Fibroblast of lung (primary cell): ENCODE measurements at regions not wholly inside any gene's neighbourhood (a gene's known extent, or its start where the extent isn't known, plus 50 kb on each side); places are given as distances from the start of the nearest gene placed in this dataset.

Experiments used
- EZH2 ChIP-seq: IDR thresholded peaks from 2 replicates; pipeline ENCODE4 v1.5.1; 2012; ENCODE audit warnings: low read length, control low read depth, mild to moderate bottlenecking; ENCODE audit errors: missing control alignments
- TF ChIP-seq, protein P1 (sequence below), 2 donors: IDR thresholded peaks in 1 of 2; conservative IDR thresholded peaks in 1 of 2; 1 replicate in 1 of 2; 2 replicates in 1 of 2; pipeline ENCODE4 v1.5.1; 2011 to 2012; ENCODE audit warnings: low read length in 2 of 2, control low read depth in 1 of 2, inconsistent platforms in 1 of 2, low read depth in 1 of 2, mild to moderate bottlenecking in 1 of 2

DNA sequence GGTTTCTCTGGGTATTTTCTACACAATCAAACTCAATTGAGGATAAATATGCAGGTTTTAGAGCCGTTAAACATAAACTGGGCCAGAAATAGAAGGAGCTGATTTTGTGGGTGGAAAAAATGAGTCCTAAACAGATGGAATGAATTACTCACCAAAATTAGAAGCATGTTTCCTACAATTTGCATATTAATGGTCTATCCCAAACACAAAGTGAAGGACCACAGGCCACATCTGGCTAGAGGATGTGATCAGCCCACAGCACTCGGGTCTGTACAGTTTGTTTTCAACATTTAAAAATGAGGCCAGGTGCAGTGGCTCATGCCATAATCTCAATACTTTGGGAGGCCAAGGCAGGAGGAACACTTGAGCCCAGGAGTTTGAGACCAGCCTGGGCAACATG, 296.3 kb downstream of the PREX1 start:
- TF ChIP-seq, protein P1, sequence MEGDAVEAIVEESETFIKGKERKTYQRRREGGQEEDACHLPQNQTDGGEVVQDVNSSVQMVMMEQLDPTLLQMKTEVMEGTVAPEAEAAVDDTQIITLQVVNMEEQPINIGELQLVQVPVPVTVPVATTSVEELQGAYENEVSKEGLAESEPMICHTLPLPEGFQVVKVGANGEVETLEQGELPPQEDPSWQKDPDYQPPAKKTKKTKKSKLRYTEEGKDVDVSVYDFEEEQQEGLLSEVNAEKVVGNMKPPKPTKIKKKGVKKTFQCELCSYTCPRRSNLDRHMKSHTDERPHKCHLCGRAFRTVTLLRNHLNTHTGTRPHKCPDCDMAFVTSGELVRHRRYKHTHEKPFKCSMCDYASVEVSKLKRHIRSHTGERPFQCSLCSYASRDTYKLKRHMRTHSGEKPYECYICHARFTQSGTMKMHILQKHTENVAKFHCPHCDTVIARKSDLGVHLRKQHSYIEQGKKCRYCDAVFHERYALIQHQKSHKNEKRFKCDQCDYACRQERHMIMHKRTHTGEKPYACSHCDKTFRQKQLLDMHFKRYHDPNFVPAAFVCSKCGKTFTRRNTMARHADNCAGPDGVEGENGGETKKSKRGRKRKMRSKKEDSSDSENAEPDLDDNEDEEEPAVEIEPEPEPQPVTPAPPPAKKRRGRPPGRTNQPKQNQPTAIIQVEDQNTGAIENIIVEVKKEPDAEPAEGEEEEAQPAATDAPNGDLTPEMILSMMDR (conservative IDR thresholded peaks at IDR 0.05 in 1 of 2, IDR thresholded peaks at IDR 0.05 in 1 of 2; ENCODE audit: low read depth in 1 of 2, low read length in 2 of 2), result no peak
- no peak for TF ChIP-seq EZH2
